ENCODE measurements at regions not wholly inside any gene's neighbourhood (a gene's known extent, or its start where the extent isn't known, plus 50 kb on each side); places are given as distances from the start of the nearest gene placed in this dataset.

DNA sequence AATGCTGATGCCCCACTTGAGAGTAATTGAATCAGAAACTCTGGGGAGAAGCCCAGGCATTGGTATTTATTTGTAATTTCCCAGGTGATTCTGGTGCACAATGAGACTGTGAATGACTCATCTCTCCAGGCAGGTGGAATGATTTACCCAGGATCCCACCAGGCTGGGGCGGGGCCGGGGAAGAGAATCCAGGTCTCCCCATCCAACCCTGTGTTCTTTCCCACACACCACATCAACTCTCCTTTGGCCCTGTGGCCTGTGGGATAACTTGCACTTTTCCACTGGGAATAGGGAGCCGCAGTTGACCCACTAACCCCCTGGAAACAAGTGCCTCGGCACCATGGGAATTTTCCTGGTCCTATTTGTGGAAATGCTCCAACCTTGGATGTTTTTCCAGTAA, 409.8 kb downstream of the ZNF521 start (continued):
- no peak for TF ChIP-seq REST (IDR thresholded peaks at IDR 0.05)

GRCh38 chr18:24947521-24948305, 404.3 kb downstream of the ZNF521 start:
- H3K36me3 ChIP-seq (ENCODE audit: control insufficient read depth in 4 of 4, insufficient read depth in 3 of 4, low read depth in 1 of 4, low read length in 3 of 4): no peaks in the 10 kb centered on the region
- no peak overlapping the region for H3K4me3 ChIP-seq (ENCODE audit: low read depth in 1 of 3, low read length in 3 of 3)
- TF ChIP-seq YY1 (IDR thresholded peaks at IDR 0.05) (no peak), FOXA1 (IDR thresholded peaks at IDR 0.05) (no peak), SP1 (IDR thresholded peaks at IDR 0.05) (no peak), JUND (IDR thresholded peaks at IDR 0.05) (no peak), RXRA (IDR thresholded peaks at IDR 0.05) (no peak), HNF4A (conservative IDR thresholded peaks at IDR 0.05) (no peak), TAF1 (conservative IDR thresholded peaks at IDR 0.05) (no peak)
- TF ChIP-seq, protein P1, sequence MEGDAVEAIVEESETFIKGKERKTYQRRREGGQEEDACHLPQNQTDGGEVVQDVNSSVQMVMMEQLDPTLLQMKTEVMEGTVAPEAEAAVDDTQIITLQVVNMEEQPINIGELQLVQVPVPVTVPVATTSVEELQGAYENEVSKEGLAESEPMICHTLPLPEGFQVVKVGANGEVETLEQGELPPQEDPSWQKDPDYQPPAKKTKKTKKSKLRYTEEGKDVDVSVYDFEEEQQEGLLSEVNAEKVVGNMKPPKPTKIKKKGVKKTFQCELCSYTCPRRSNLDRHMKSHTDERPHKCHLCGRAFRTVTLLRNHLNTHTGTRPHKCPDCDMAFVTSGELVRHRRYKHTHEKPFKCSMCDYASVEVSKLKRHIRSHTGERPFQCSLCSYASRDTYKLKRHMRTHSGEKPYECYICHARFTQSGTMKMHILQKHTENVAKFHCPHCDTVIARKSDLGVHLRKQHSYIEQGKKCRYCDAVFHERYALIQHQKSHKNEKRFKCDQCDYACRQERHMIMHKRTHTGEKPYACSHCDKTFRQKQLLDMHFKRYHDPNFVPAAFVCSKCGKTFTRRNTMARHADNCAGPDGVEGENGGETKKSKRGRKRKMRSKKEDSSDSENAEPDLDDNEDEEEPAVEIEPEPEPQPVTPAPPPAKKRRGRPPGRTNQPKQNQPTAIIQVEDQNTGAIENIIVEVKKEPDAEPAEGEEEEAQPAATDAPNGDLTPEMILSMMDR (IDR thresholded peaks at IDR 0.05; ENCODE audit: low read depth, low read length, missing input control): no peak
- no peak overlapping the region for H3K9ac ChIP-seq (ENCODE audit: low read depth in 1 of 2, low read length in 2 of 2)
- no peak for DNase-seq (ENCODE audit: low spot score)
- WGBS: 63% methylated on average over 8 of the region's 8 CpGs
- H3K27me3 ChIP-seq (ENCODE audit: control insufficient read depth in 4 of 4, insufficient read depth in 4 of 4, low read length in 3 of 4): no peaks in the 10 kb centered on the region
- no peak overlapping the region for H3K27ac ChIP-seq (ENCODE audit: low read depth in 1 of 2, low read length in 2 of 2)
- H3K9me3 ChIP-seq (ENCODE audit: control insufficient read depth in 4 of 4, low read length in 3 of 4): no peaks in the 10 kb centered on the region
- H3K4me1 ChIP-seq (ENCODE audit: control insufficient read depth in 4 of 4, insufficient read depth in 4 of 4, low read length in 3 of 4): no peaks in the 10 kb centered on the region

GRCh38 chr18:24949908-24950307, 402.1 kb downstream of the ZNF521 start:
- Histone ChIP-seq H3K9ac (ENCODE audit: low read depth in 1 of 2, low read length in 2 of 2) (no peak overlapping the region), H3K9me3 (ENCODE audit: control insufficient read depth in 4 of 4, low read length in 3 of 4) (no peaks in the 10 kb centered on the region), H3K27ac (ENCODE audit: low read depth in 1 of 2, low read length in 2 of 2) (no peak overlapping the region), H3K4me3 (ENCODE audit: low read depth in 1 of 3, low read length in 3 of 3) (no peak overlapping the region), H3K36me3 (ENCODE audit: control insufficient read depth in 4 of 4, insufficient read depth in 3 of 4, low read depth in 1 of 4, low read length in 3 of 4) (no peaks in the 10 kb centered on the region), H3K27me3 (ENCODE audit: control insufficient read depth in 4 of 4, insufficient read depth in 4 of 4, low read length in 3 of 4) (no peaks in the 10 kb centered on the region), H3K4me1 (ENCODE audit: control insufficient read depth in 4 of 4, insufficient read depth in 4 of 4, low read length in 3 of 4) (no peaks in the 10 kb centered on the region)
- no peak for DNase-seq (ENCODE audit: low spot score)
- WGBS: 48% methylated on average over 5 of the region's 5 CpGs
- TF ChIP-seq FOXA1 (IDR thresholded peaks at IDR 0.05): no peak

- DNase-seq (ENCODE audit: low spot score): no peak
- no peak overlapping the region for H3K27ac ChIP-seq (ENCODE audit: low read depth in 1 of 2, low read length in 2 of 2)
- WGBS: 43% methylated on average over 1 of the region's 1 CpG
Observed at GRCh38 chr18:24954341-24954740, 397.6 kb downstream of the ZNF521 start.

More at GRCh38 chr18:24954341-24954740, 397.6 kb downstream of the ZNF521 start:
- no peaks in the 10 kb centered on the region for H3K27me3 ChIP-seq (ENCODE audit: control insufficient read depth in 4 of 4, insufficient read depth in 4 of 4, low read length in 3 of 4)
- H3K4me3 ChIP-seq (ENCODE audit: low read depth in 1 of 3, low read length in 3 of 3): no peak overlapping the region
- no peaks in the 10 kb centered on the region for H3K9me3 ChIP-seq (ENCODE audit: control insufficient read depth in 4 of 4, low read length in 3 of 4)
- H3K36me3 ChIP-seq (ENCODE audit: control insufficient read depth in 4 of 4, insufficient read depth in 3 of 4, low read depth in 1 of 4, low read length in 3 of 4): no peaks in the 10 kb centered on the region
- H3K9ac ChIP-seq (ENCODE audit: low read depth in 1 of 2, low read length in 2 of 2): no peak overlapping the region
- no peak for TF ChIP-seq RAD21 (IDR thresholded peaks at IDR 0.05)
- no peaks in the 10 kb centered on the region for H3K4me1 ChIP-seq (ENCODE audit: control insufficient read depth in 4 of 4, insufficient read depth in 4 of 4, low read length in 3 of 4)

All from liver (tissue), 8 donors.